ENCODE measurements at regions not wholly inside any gene's neighbourhood (a gene's known extent, or its start where the extent isn't known, plus 50 kb on each side); places are given as distances from the start of the nearest gene placed in this dataset.

DNA sequence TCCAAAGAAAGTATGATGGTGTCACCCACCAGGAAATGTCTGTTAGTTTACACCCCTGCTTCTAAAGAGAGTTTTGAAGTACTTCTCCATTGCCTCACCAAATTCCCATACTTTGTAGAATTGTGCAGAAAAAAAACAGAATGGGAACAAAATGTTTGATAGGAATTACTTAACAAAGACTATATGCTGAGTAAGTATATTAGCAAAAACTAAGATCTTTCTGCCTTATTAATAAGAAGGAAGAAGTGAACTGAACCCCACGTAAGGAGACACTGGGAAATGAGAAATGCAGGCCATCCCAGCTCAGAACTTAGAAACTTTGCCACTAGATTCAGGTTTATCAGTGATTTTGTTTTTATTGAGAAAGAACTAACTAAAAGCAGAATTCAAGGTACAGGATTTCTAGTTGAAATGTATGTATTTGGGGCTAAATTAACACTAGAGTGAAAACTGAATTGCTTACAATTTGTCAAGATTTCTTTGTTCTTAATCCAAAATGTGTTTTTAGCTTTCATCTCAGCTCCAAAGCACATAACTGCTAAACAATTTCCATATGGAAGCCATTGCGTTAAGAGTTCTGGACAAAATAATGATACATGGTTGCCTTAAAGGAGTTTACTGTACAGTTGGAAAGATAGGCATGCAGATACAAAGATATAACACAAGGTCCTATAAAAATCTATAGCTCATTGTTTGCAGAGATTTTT is 102.7 kb upstream of the BMP5 start:
- no peak overlapping the region for H3K4me3 ChIP-seq (ENCODE audit: low read depth, low read length)
- DNase-seq (ENCODE audit: low read depth): no peak
- TF ChIP-seq CTCF (IDR thresholded peaks at IDR 0.05; ENCODE audit: insufficient read depth, low read depth, low read length, missing control alignments): no peak

DNA sequence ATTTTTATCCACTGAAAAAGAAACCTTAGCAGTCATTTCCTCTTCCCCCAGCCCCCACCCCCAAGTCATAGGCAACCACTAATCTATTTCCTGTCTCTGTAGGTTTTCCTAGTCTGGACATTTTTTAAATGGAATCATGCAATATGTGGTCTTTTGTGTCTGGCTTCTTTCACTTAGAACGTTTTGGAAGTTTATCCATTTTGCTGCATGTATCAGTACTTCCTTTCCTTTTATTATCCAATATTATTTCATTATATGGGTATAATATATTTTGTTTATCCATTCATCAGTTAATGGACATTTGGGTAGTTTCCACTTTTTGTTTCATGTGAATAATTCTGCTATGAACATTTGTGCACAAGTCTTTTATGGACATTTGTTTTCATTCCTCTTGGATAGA is 99.3 kb upstream of the BMP5 start:
- no peak for DNase-seq (ENCODE audit: low read depth)
- no peak overlapping the region for H3K4me3 ChIP-seq (ENCODE audit: low read depth, low read length)
- no peak for TF ChIP-seq CTCF (IDR thresholded peaks at IDR 0.05; ENCODE audit: insufficient read depth, low read depth, low read length, missing control alignments)

DNA sequence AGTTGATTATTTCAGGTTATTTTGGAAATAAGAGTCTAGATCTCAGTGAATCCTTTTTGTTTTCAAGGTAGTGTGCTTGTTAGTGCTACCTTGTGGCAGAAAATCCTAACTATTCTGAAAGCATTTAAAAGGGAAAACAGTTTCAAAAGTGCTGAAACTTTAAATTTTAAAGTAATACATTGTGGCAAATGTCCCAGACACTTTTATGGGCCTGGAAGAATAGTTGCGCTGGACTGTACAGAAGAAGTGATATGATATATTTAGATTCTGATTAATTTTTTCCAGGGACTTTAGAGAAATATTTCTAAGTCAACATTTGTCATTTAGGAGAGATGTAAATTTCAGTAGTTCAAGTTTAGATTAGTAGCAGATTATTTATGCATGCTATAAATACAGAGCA is 96.7 kb upstream of the BMP5 start:
- no peak overlapping the region for H3K4me3 ChIP-seq (ENCODE audit: low read depth, low read length)
- no peak for TF ChIP-seq CTCF (IDR thresholded peaks at IDR 0.05; ENCODE audit: insufficient read depth, low read depth, low read length, missing control alignments)
- no peak for DNase-seq (ENCODE audit: low read depth)

DNA sequence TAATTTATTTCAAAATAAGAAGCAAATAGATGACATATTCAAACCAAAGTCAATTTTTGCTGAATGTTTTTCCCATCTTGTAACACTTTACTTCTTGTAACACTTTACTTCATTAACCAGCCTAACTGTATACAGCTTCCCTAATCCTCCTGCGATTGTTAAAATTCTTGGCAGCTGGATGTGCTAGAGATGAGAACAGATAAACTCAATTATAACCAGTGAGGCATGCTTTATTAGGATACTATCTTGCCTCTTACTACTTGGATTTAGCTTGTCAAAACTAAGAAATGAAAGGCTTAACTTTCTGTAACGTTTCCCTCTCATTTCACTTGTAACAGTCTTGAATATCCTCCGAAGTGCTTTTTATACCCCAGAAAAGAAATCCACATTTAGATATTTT is 94.1 kb upstream of the BMP5 start:
- TF ChIP-seq CTCF (IDR thresholded peaks at IDR 0.05; ENCODE audit: insufficient read depth, low read depth, low read length, missing control alignments): no peak
- H3K4me3 ChIP-seq (ENCODE audit: low read depth, low read length): no peak overlapping the region
- no peak for DNase-seq (ENCODE audit: low read depth)

DNA sequence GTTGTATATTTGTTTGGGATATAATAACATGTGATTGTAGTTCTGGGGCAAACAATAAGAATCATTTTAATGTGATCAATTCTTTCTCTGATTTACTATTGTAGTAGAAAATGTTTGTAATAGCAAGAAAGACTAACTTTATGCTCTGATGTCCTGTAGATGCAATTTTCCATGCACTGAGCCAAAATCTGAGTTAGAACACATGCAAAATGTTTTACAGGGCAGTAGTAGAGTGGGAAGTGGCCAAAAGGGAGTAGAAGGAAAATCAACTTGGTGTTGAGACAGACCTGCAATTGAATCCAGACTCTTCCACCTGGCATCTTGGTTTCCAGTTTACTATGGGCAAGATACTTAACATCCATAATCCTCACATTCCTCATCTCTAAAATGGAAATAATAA is 93.5 kb upstream of the BMP5 start:
- no peak for DNase-seq (ENCODE audit: low read depth)
- no peak for TF ChIP-seq CTCF (IDR thresholded peaks at IDR 0.05; ENCODE audit: insufficient read depth, low read depth, low read length, missing control alignments)
- no peak overlapping the region for H3K4me3 ChIP-seq (ENCODE audit: low read depth, low read length)

DNA sequence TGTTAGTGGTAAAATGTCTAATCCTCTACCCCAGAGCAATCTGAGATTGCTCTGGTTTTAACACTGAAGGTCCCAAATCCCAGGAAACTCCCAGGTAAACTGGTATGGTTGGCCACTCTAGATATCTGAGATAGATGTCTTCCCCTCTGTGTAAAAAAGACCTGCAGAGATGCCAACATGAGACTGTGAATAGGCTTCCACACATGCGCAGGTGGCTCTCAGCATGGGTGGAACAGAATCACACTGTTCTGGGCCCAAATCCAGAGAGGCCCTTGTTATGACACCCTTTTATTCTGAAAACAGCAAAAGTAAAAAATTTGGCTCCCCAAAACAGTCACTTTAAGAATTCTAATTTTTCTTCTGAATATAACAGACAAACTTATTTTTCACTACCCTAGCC is 88.7 kb upstream of the BMP5 start:
- TF ChIP-seq CTCF (IDR thresholded peaks at IDR 0.05; ENCODE audit: insufficient read depth, low read depth, low read length, missing control alignments): no peak
- no peak for DNase-seq (ENCODE audit: low read depth)
- H3K4me3 ChIP-seq (ENCODE audit: low read depth, low read length): no peak overlapping the region

DNA sequence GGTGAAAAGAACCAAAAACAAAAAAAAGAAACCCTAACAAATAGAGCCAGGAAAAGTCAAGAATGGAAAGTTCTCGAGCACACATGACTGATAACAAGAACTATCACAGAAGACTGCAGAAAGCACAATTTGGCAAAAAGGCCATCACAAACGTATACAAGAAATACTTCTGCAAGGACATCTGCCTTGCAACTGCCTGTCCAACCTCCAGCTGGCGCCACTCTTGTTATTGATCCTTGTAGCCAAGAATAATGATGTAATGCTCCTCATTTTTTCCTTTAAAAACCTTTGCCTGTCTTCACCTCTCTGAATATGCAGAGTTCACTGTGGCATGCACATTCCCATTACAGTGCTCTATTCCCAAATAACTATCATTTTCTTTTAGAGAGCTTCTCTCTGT is 87.9 kb upstream of the BMP5 start:
- DNase-seq (ENCODE audit: low read depth): no peak
- no peak for TF ChIP-seq CTCF (IDR thresholded peaks at IDR 0.05; ENCODE audit: insufficient read depth, low read depth, low read length, missing control alignments)
- no peak overlapping the region for H3K4me3 ChIP-seq (ENCODE audit: low read depth, low read length)
